OCI-LY3 (cell line): ENCODE measurements at regions not wholly inside any gene's neighbourhood (a gene's known extent, or its start where the extent isn't known, plus 50 kb on each side); places are given as distances from the start of the nearest gene placed in this dataset.

Experiments used
- H2AFZ ChIP-seq: fragments of 200-600, 300-600 bp; shearing (Covaris generic); 2 replicates; pipeline ENCODE4 v1.6.0; 2014; ENCODE audit warnings: antibody characterized with exemption, low read depth, low read length
- H3K27ac ChIP-seq: fragments of 200-600, 300-600 bp; sonication (generic); 2 replicates; pipeline ENCODE4 v1.5.1; 2014; ENCODE audit warnings: mild to moderate bottlenecking, low read length, moderate library complexity, mixed read lengths
- H3K27me3 ChIP-seq: fragments of 200-600, 300-600 bp; sonication (generic); 2 replicates; pipeline ENCODE4 v1.6.1; 2014; ENCODE audit warnings: low read depth, low read length, mixed read lengths
- H3K36me3 ChIP-seq: fragments of 200-600, 300-600 bp; sonication (generic); replicated peaks from 2 replicates; pipeline ENCODE3; 2014; ENCODE audit warnings: low read depth, low read length, mixed read lengths
- H3K4me1 ChIP-seq: fragments of 300-600, 200-600 bp; sonication (generic); 2 replicates; pipeline ENCODE4 v1.6.1; 2014; ENCODE audit warnings: low read length, mixed read lengths
- H3K4me2 ChIP-seq: fragments of 200-600, 300-600 bp; sonication (generic); 2 replicates; pipeline ENCODE4 v1.6.1; 2014; ENCODE audit warnings: low read length, mixed read lengths
- H3K4me3 ChIP-seq: fragments of 300-600, 200-600 bp; sonication (generic); 2 replicates; pipeline ENCODE4 v1.5.1; 2014; ENCODE audit warnings: antibody characterized with exemption, mild to moderate bottlenecking, low read length, moderate library complexity
- H3K79me2 ChIP-seq: fragments of 300-600, 200-600 bp; shearing (Covaris generic); 2 replicates; pipeline ENCODE4 v1.6.1; 2014; ENCODE audit warnings: mild to moderate bottlenecking, low read length, mixed read lengths
- H3K9ac ChIP-seq: fragments of 300-600, 200-600 bp; shearing (Covaris generic); 2 replicates; pipeline ENCODE4 v1.6.0; 2014; ENCODE audit warnings: mild to moderate bottlenecking, low read length, moderate library complexity
- H3K9me3 ChIP-seq: fragments of 200-600, 300-600 bp; shearing (Covaris generic); 2 replicates; pipeline ENCODE4 v1.6.1; 2014; ENCODE audit warnings: low read length, mixed read lengths; ENCODE audit not compliant: insufficient read depth
- H4K20me1 ChIP-seq: fragments of 200-600, 300-600 bp; sonication (generic); 2 replicates; pipeline ENCODE4 v1.6.1; 2016; ENCODE audit warnings: low read length, mixed read lengths; ENCODE audit not compliant: insufficient read depth
- CTCF ChIP-seq: fragments of 200-600, 300-600 bp; sonication (generic); IDR thresholded peaks from 2 replicates; pipeline ENCODE4 v1.5.1; 2014; ENCODE audit warnings: antibody characterized with exemption, low read length, low read depth
- EZH2phosphoT487 ChIP-seq: fragments of 200-600 bp; shearing (Covaris generic); IDR thresholded peaks from 2 replicates; pipeline ENCODE4 v1.6.1; 2018; ENCODE audit warnings: antibody characterized with exemption, mixed run types, low read depth

DNA sequence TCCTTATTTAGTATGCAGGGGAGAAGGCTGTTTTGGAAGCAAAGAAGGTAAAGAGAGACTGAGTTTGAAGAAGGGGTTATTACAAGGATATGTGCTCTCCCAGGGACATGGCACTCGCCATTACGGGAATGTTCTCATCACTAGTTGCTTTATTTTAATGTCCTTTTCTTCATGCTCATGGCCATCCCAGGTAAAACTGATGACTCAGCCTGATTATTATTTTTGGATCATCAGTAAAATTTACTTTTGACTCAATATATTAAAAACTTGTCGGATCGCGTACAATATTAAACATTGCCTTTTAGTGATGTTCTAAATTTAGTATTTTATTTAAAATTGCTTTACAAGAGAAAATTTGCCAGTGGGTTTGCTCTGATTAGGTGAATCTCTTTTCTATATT is 414.7 kb downstream of the TLE4 start:
- H3K27ac ChIP-seq: no peak overlapping the region
- H3K79me2 ChIP-seq: no peaks in the 10 kb centered on the region
- H3K36me3 ChIP-seq: no peaks in the 10 kb centered on the region
- H3K4me1 ChIP-seq: no peaks in the 10 kb centered on the region
- no peak overlapping the region for H3K4me2 ChIP-seq
- H3K9ac ChIP-seq: no peak overlapping the region
- H3K27me3 ChIP-seq: no peaks in the 10 kb centered on the region
- no peak overlapping the region for H3K4me3 ChIP-seq
- no peak for TF ChIP-seq CTCF
- no peak for TF ChIP-seq EZH2phosphoT487
- no peaks in the 10 kb centered on the region for H4K20me1 ChIP-seq
- no peak overlapping the region for H2AFZ ChIP-seq
- no peaks in the 10 kb centered on the region for H3K9me3 ChIP-seq

GRCh38 chr9:79985772-79986171 is 414.0 kb downstream of the TLE4 start:
- no peak for TF ChIP-seq CTCF
- TF ChIP-seq EZH2phosphoT487: no peak
- H3K79me2 ChIP-seq: no peaks in the 10 kb centered on the region
- no peak overlapping the region for H3K27ac ChIP-seq
- H3K4me3 ChIP-seq: no peak overlapping the region
- no peaks in the 10 kb centered on the region for H3K27me3 ChIP-seq
- no peak overlapping the region for H3K4me2 ChIP-seq
- no peaks in the 10 kb centered on the region for H4K20me1 ChIP-seq
- H3K4me1 ChIP-seq: no peaks in the 10 kb centered on the region
- H3K9me3 ChIP-seq: no peaks in the 10 kb centered on the region
- no peak overlapping the region for H2AFZ ChIP-seq
- no peak overlapping the region for H3K9ac ChIP-seq
- H3K36me3 ChIP-seq: no peaks in the 10 kb centered on the region

DNA sequence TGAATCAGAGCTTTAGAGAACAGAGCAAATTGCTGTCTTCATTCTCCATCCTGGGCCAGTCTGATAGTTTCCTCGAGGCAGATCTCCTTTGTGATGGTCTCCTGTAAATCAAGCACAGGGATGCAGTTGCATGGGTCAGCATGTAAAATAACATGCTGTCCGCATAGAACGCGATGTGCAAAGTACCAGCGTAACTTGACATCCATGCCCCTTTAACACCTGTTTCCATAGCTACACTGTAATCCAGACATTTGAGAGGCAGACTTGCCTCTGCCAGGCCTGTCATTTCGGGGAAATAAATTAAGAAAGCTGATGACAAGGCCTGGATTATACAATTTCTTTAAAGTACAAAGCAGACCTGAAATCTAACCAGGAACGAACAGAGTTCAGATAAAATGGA is 413.5 kb downstream of the TLE4 start:
- H3K9me3 ChIP-seq: no peaks in the 10 kb centered on the region
- no peak overlapping the region for H3K4me2 ChIP-seq

GRCh38 chr9:79984429-79985067 is 412.8 kb downstream of the TLE4 start:
- no peak for TF ChIP-seq CTCF
- TF ChIP-seq EZH2phosphoT487: no peak
- no peaks in the 10 kb centered on the region for H3K9me3 ChIP-seq

More for the DNA sequence above, 413.5 kb downstream of the TLE4 start:
- H3K27ac ChIP-seq: no peak overlapping the region
- no peaks in the 10 kb centered on the region for H3K4me1 ChIP-seq
- H2AFZ ChIP-seq: no peak overlapping the region
- no peak overlapping the region for H3K4me3 ChIP-seq
- H3K27me3 ChIP-seq: no peaks in the 10 kb centered on the region
- H3K9ac ChIP-seq: no peak overlapping the region
- no peaks in the 10 kb centered on the region for H3K79me2 ChIP-seq
- TF ChIP-seq CTCF (no peak), EZH2phosphoT487 (no peak)
- H3K36me3 ChIP-seq: no peaks in the 10 kb centered on the region
- H4K20me1 ChIP-seq: no peaks in the 10 kb centered on the region

More at GRCh38 chr9:79984429-79985067, 412.8 kb downstream of the TLE4 start:
- Histone ChIP-seq H3K79me2 (no peaks in the 10 kb centered on the region), H3K4me2 (no peak overlapping the region), H3K4me3 (no peak overlapping the region), H2AFZ (no peak overlapping the region), H3K36me3 (no peaks in the 10 kb centered on the region), H3K9ac (no peak overlapping the region), H3K27ac (no peak overlapping the region), H3K27me3 (no peaks in the 10 kb centered on the region), H4K20me1 (no peaks in the 10 kb centered on the region), H3K4me1 (no peaks in the 10 kb centered on the region)
